Vagina (tissue), 2 donors: ENCODE measurements at regions not wholly inside any gene's neighbourhood (a gene's known extent, or its start where the extent isn't known, plus 50 kb on each side); places are given as distances from the start of the nearest gene placed in this dataset.
"Not testable (repeated sequence)": the region's sequence is repeated elsewhere in the genome, so short reads cannot be mapped to it uniquely, and the experiment has no call there.

Experiments used
- CTCF ChIP-seq, 3 experiments: fragments of 450-650 bp in 2 of 3; fragments of 200-600 bp in 1 of 3; sonication (generic) in 1 of 3; IDR thresholded peaks; one replicate each; pipeline ENCODE4 v1.5.1; 2017 to 2019; ENCODE audit warnings: antibody characterized with exemption in 3 of 3, mild to moderate bottlenecking in 2 of 3, moderate library complexity in 2 of 3
- POLR2AphosphoS5 ChIP-seq, 2 donors: sonication (generic); formaldehyde crosslinking; IDR thresholded peaks; one replicate each; pipeline ENCODE4 v1.9.0; 2017; ENCODE audit warnings: antibody characterized with exemption in 2 of 2, mild to moderate bottlenecking in 2 of 2, low read depth in 1 of 2; ENCODE audit not compliant: insufficient read depth in 1 of 2

- TF ChIP-seq POLR2AphosphoS5 (IDR thresholded peaks at IDR 0.05; ENCODE audit: insufficient read depth in 1 of 2, low read depth in 1 of 2); CTCF (IDR thresholded peaks at IDR 0.05): not testable (repeated sequence)
Observed at GRCh38 chrX:55883541-55883940, 166.0 kb downstream of the RRAGB start.
